ENCODE measurements at regions not wholly inside any gene's neighbourhood (a gene's known extent, or its start where the extent isn't known, plus 50 kb on each side); places are given as distances from the start of the nearest gene placed in this dataset.

DNA sequence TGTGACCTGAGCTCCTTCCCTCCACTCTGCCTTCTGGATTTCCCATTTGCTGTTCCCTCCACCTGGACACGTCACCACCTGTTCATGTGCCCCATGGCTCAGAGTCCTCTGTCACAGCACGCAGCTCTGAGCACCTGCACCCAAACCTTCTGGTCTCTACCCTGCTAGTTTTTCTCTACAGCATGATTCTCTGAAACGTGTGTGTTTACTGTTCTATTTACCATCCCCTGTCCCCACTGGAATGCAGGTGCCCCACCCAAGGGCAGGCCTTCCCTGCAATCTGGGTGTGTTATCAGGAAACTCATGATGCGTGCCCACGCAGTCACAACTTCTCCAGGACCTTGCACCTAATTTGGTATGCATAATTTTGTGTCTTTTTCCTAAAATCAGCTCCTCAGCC is 284.4 kb upstream of the IGFBP3 start:
- no peak for DNase-seq (ENCODE audit: low spot score)

DNA sequence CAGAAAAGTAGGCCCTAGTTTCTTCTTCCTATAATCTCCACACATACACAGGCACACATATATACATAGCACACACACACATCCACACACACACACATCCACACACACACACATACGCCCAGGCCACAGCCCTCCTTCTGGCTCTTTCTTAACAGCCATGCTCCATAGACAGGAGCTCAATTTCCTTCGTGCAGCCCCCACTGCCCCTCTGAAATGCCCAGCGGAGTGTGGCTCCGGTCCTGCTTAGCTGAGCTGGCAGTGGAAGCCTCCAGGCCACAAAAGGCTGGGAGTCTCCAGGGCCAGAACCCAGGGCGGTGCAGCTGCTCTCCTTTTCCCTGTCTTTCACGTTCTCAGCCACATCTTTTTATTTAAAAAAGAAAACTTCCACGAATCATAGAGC is 282.9 kb upstream of the IGFBP3 start:
- no peak for DNase-seq (ENCODE audit: low spot score)

GRCh38 chr7:46202379-46202778 is 281.3 kb upstream of the IGFBP3 start:
- no peak for DNase-seq (ENCODE audit: low spot score)

GRCh38 chr7:46201961-46202360 is 280.9 kb upstream of the IGFBP3 start:
- DNase-seq (ENCODE audit: low spot score): no peak

DNA sequence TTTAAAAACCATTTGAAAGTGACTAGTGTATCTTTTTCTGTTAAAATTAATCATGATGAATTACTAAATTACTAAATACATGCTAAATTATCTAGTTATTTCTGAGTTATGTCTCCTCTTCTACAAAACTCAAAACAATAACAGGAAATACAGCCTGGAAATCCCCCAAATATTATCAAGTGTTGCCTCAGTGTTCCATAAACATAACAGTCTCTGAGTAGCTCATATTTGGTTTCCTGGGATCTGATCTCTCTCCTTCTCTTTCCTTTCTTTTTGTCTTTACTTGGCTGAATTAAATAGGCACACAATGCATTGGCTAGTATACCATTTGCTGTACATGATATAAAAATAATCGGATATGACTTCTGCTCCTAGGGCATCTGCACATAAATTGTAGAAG is 277.6 kb upstream of the IGFBP3 start:
- DNase-seq (ENCODE audit: low spot score): no peak

DNA sequence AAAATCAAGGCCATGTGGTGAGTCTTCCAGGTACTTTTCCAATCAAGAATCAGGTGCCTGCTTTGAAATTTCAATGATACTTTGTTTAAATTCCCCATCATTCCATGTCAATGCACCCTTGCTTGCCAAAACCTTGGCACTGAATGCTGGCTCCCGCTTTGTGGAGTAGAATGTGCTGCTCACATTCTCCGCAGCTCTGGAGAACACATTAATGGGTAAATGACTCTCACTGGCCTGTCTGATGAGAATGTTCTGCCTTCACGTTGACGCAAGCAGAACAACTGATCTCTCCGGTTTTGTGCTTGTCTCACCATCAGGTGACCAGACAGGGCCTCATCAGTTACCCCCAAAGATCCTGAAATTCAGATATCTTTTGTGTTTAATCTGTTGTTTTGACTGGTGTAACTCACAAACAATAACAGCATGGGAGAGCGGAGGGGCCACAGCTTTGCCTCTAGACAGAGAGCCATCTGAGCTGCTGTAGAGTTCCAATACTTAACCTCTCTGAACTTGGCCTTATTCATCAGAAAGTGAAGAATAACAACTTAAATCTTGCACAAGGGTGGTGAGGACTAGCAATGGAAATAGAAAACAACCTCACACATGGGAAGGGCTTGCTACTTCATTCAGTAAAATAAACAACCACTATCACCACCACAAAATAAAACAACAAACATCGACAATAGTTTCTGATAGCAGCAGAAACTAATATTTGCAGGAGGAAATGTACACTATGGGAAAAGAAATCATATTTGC is 276.9 kb upstream of the IGFBP3 start:
- DNase-seq (ENCODE audit: low spot score): no peak

DNA sequence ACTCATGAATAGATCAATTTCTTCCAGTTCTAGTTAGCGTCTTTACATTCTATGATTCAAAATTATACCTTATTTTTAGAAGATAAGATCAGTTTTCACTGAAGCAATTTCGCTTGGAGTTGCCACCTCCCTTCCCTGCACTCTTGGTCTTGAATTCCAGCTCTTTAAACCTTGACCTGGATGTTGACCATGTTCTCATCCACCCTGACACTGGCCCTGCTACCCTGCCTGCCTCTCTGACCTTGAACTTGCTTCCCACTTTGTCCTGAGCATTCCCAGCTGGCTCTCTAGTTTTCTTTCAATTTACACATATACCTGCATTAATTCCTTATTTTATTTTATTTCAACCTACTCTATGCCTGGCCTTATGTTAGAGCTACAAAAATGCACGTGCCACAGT is 274.9 kb upstream of the IGFBP3 start:
- DNase-seq (ENCODE audit: low spot score): no peak

GRCh38 chr7:46192271-46192670 is 271.2 kb upstream of the IGFBP3 start:
- no peak for DNase-seq (ENCODE audit: low spot score)

DNA sequence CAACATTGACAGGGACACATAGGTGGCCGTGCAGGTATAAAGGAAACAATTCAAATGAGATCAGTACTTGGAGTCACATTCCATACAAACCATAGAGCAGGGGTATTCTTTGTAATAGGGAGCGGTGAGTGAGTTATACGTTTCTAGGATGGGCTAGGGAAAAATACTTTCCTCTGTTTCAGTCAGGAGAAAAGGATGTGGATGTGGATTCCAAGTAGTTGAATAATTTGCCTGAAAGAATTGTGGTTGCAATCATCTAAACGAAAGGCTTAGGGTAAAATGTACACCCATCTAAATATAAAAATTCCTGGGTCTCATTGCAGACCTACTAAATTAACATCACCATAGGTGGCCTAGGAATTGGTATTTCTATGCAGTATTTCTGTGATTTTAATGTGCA is 270.7 kb upstream of the IGFBP3 start:
- DNase-seq (ENCODE audit: low spot score): no peak

GRCh38 chr7:46191296-46191695 is 270.2 kb upstream of the IGFBP3 start:
- DNase-seq (ENCODE audit: low spot score): no peak

DNA sequence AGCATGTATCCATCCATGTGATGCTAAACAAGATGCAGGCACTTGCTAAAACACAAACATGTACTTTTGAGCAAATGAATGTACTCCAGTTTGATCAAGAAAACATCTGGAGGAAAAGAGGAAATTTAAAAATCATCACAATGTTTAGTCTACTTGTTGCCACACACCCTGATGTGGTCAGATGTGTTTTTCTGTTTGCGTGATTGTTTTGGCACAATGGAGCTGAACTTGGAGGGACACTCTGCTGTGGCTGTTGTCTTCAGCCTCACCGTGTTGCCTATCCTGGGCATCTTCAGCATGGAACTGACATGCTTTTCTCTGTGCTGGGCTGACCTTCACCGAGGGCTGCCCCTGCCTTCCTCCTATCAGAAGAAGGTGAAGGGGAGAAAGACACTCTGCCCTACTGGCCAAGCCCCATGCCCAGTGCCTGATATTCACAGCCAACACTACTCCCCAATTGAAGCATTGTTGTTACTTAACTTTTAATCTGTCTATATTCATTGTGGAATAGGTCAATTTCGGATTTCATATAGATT is 268.3 kb upstream of the IGFBP3 start:
- no peak for DNase-seq (ENCODE audit: low spot score)

- DNase-seq (ENCODE audit: low spot score): no peak
Measured at GRCh38 chr7:46186131-46186530, 265.1 kb upstream of the IGFBP3 start.

GRCh38 chr7:46179061-46179610 is 258.1 kb upstream of the IGFBP3 start:
- DNase-seq (ENCODE audit: low spot score): no peak

DNA sequence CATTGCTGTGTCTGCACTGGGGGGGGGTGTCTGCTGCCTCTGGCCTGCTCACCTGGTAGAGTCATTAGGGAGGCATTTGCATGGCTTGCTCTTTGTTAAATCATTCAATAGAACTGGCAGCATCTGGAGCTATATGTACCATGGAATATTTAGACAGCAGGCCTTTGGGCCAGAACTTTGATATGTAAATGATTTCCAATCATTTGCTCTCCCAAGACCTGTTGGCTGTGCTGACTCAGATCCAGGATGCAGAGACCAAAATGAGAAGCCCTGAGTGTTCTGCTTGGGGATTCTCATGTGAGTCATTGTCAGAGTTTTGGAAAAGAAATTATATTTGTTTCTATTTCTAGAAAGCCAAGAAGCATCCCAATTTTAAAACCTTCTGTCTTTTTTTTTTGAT is 257.6 kb upstream of the IGFBP3 start:
- no peak for DNase-seq (ENCODE audit: low spot score)

DNA sequence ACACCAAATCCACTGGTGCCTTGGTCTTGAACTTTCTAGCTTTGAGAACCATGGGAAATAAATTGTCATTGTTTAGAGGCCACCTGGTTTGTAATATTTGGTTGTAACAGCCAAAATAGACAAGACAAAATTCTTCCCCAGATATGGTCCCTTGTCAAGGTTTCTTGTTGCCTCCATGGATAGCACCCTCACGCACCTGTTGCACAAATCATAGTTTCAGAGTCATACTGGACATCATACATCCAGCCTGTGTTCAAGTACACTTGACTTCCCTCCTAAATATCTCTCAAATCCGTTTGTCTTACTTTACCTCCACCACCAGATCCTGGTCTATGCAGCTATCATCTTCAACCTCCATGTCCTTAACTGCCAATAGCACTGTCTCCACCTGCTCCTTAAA is 256.7 kb upstream of the IGFBP3 start:
- no peak for DNase-seq (ENCODE audit: low spot score)

DNA sequence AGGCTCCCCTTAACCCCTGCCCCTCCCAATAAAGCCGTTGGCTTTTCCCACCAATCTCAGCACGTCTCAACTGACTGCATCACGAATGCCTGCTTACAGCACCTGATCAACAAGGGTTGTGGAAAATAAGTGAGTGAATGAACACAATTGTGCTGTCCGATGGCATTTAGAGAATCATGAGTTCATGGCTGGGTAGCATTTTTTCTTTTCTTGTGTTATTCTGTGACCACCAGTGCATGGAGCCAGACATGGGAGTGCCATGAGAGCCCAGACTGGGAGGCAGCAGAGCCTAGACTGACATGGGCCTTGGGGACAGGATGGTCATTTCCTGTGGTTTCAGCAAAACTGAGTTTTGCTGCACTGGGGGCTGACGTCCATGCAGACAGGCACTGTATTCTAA is 254.1 kb upstream of the IGFBP3 start:
- no peak for DNase-seq (ENCODE audit: low spot score)

DNA sequence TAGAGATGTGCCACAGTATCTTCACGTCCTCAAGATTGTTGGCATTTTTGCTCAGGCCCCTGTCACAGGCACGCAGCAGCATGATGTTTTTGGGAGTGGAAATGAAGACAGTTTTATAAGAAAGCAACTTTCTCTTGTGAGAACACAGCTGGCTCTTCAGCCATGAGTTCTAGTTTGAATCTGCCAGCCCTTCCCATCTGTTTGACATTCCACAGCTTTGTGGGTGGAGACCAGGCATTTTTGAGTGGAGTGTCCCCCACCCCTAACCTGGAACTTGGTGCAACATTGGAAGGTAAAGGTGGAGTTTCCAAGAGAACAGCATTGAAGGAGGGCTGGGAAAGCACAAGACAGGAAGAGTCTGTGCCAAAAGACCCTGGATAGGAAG is 253.1 kb upstream of the IGFBP3 start:
- no peak for DNase-seq (ENCODE audit: low spot score)

GRCh38 chr7:46173476-46174195 is 252.6 kb upstream of the IGFBP3 start:
- DNase-seq (ENCODE audit: low spot score): no peak

DNA sequence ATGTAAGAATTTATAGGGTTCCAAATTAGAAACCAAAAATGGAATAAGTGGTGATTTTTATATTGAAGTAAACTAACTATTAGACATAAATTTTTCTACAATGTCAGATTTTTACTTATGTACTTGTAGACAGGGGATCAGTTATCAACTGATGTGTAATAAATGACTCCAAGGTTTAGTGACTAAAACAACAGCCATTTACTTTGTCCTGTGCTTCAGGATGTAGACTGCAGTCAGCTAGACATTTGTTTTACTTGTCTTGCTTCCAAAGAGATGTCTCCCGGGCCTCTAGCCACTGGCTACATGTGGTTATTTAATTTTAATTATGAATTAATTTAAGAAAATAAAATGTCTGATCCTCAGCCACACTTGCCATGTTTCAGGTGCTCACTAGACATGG is 249.7 kb upstream of the IGFBP3 start:
- no peak for DNase-seq (ENCODE audit: low spot score)

- DNase-seq (ENCODE audit: low spot score): no peak
Measured at GRCh38 chr7:46170021-46170420, 248.9 kb upstream of the IGFBP3 start.

DNA sequence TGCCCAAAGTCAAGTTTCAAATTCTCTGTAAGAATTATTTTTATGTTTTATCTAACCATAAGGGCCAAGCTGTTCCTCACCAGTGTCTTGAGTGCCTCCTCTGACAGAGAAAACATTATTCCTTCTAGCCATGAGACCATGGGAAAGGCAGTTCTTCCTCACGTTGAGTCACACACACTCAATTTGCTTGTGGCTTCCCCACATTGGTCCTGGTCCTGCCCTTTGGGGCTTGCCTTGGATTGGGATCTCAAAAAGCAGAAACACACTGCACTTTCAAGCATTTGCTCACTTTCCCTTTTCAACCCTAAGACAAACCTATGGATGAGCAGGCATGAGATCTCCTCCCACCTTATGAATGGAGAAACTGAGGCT is 248.3 kb upstream of the IGFBP3 start:
- DNase-seq (ENCODE audit: low spot score): no peak

DNA sequence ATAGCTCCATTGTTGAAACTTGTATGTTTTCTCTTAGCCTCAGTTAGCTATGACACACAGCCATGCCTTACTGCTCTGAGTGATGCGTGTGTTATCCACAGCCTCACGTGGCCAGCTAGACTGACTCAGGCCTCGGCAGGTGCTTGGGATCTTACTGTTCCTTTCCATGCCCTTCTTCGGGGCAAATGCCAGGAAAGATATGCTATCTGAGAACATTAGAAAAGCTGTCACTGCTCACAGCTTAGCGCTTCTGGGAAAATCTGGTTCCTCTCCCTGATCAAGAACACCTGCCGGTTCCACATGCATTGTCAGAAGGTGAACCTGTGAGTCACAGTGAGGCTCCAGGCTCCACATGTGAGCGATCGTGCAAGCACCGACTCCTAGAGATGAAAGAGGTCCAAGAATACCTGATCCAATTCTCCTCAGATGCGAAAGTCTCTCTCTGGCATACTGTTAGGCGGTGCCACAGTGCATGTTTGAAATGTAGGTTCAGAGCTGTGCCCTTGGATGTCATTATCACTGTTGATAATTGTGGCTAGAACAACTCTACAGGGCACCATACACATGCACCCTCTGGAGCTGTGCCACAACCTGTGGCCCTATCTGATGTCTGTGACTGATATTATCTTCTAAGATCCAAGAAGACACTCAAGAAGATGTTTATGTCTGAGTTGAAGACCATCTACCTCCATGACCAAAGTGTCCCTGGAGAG is 247.8 kb upstream of the IGFBP3 start:
- DNase-seq (ENCODE audit: low spot score): no peak

- no peak for DNase-seq (ENCODE audit: low spot score)
Measured at GRCh38 chr7:46168231-46168630, 247.2 kb upstream of the IGFBP3 start.

Data from globus pallidus (tissue), 1 donor.